Glomerular visceral epithelial cell (primary cell): ENCODE measurements at regions not wholly inside any gene's neighbourhood (a gene's known extent, or its start where the extent isn't known, plus 50 kb on each side); places are given as distances from the start of the nearest gene placed in this dataset.
"Not testable (repeated sequence)": the region's sequence is repeated elsewhere in the genome, so short reads cannot be mapped to it uniquely, and the experiment has no call there.

ENCODE experiments used
- DNase-seq: peaks from one replicate; pipeline ENCODE4 v3.0.0-alpha.2; 2016; ENCODE audit errors: extremely low spot score

- DNase-seq: no peak
Observed at GRCh38 chr22:47434336-47435203, 672.1 kb downstream of the TBC1D22A start.

- DNase-seq: no peak
Observed at GRCh38 chr22:47433627-47434026, 671.2 kb downstream of the TBC1D22A start.

- no peak for DNase-seq
Observed at GRCh38 chr22:47432683-47433082, 670.2 kb downstream of the TBC1D22A start.

- DNase-seq: no peak
Observed at GRCh38 chr22:47423861-47424820, 661.7 kb downstream of the TBC1D22A start.

GRCh38 chr22:47423266-47423665 lies 660.8 kb downstream of the TBC1D22A start:
- DNase-seq: no peak

GRCh38 chr22:47422736-47423135 lies 660.3 kb downstream of the TBC1D22A start:
- no peak for DNase-seq

- no peak for DNase-seq
Observed at GRCh38 chr22:47421846-47422245, 659.4 kb downstream of the TBC1D22A start.

GRCh38 chr22:47420211-47420610 lies 657.8 kb downstream of the TBC1D22A start:
- DNase-seq: no peak

GRCh38 chr22:47419239-47419638 lies 656.8 kb downstream of the TBC1D22A start:
- DNase-seq: no peak

- no peak for DNase-seq
Observed at GRCh38 chr22:47417699-47418098, 655.2 kb downstream of the TBC1D22A start.

GRCh38 chr22:47411006-47411405 lies 648.6 kb downstream of the TBC1D22A start:
- DNase-seq: no peak

- DNase-seq: no peak
Observed at GRCh38 chr22:47409539-47410275, 647.3 kb downstream of the TBC1D22A start.

GRCh38 chr22:47408409-47408808 lies 646.0 kb downstream of the TBC1D22A start:
- DNase-seq: no peak

GRCh38 chr22:47407461-47408025 lies 645.1 kb downstream of the TBC1D22A start:
- DNase-seq: no peak

- no peak for DNase-seq
Observed at GRCh38 chr22:47406896-47407295, 644.4 kb downstream of the TBC1D22A start.

GRCh38 chr22:47406180-47406834 lies 643.9 kb downstream of the TBC1D22A start:
- no peak for DNase-seq

- DNase-seq: not testable (repeated sequence)
Observed at GRCh38 chr22:47405222-47405621, 642.8 kb downstream of the TBC1D22A start.

GRCh38 chr22:47402876-47403525 lies 640.6 kb downstream of the TBC1D22A start:
- DNase-seq: no peak

GRCh38 chr22:47401976-47402770 lies 639.7 kb downstream of the TBC1D22A start:
- no peak for DNase-seq

- DNase-seq: no peak
Observed at GRCh38 chr22:47401592-47401898, 639.1 kb downstream of the TBC1D22A start.
